ENCODE measurements at regions not wholly inside any gene's neighbourhood (a gene's known extent, or its start where the extent isn't known, plus 50 kb on each side); places are given as distances from the start of the nearest gene placed in this dataset.

GRCh38 chr5:17087035-17087434, 130.4 kb upstream of the BASP1 start:
- H4K20me1 ChIP-seq (replicated peaks in 1 of 2; ENCODE audit: control insufficient read depth in 1 of 2, insufficient read depth in 2 of 2, low read length in 2 of 2): no peaks in the 10 kb centered on the region
- WGBS, 2 experiments (ENCODE audit: extremely low coverage in 1 of 2, insufficient coverage in 1 of 2, insufficient read length in 1 of 2, insufficient replicate concordance in 2 of 2, low coverage in 1 of 2, low lambda C conversion rate in 2 of 2, missing lambda C conversion rate in 1 of 2): 91% methylated on average over 8 of the region's 8 CpGs; no CpG with 5 or more reads in 1 of the 2 experiments
- TF ChIP-seq TAF7 (optimal IDR thresholded peaks at IDR 0.05; ENCODE audit: borderline replicate concordance, low read depth, low read length): no peak
- no peak for TF ChIP-seq TEAD4 (IDR thresholded peaks at IDR 0.05; ENCODE audit: low read depth, low read length)
- TF ChIP-seq NANOG (IDR thresholded peaks at IDR 0.05; ENCODE audit: insufficient read depth, low read depth, low read length, poor library complexity, severe bottlenecking): no peak
- no peak for TF ChIP-seq ATF2 (IDR thresholded peaks at IDR 0.05; ENCODE audit: low read length)
- TF ChIP-seq TCF12 (IDR thresholded peaks at IDR 0.05; ENCODE audit: low read depth, low read length): no peak
- no peak for TF ChIP-seq SAP30 (IDR thresholded peaks at IDR 0.05; ENCODE audit: insufficient read depth, insufficient replicate concordance, low read length)
- no peak for TF ChIP-seq CHD1 (IDR thresholded peaks at IDR 0.05; ENCODE audit: low read depth, low read length)
- TF ChIP-seq RNF2 (IDR thresholded peaks at IDR 0.05; ENCODE audit: borderline replicate concordance, low read depth, low read length, missing control alignments, poor library complexity, severe bottlenecking): no peak
- TF ChIP-seq JUN (IDR thresholded peaks at IDR 0.05; ENCODE audit: low read depth, low read length): no peak
- no peak for TF ChIP-seq GTF2F1 (IDR thresholded peaks at IDR 0.05; ENCODE audit: borderline replicate concordance, low read depth, low read length)
- TF ChIP-seq CHD2 (IDR thresholded peaks at IDR 0.05; ENCODE audit: low read length): no peak
- TF ChIP-seq SIX5 (IDR thresholded peaks at IDR 0.05; ENCODE audit: low read depth, low read length): no peak
- no peak for TF ChIP-seq FOSL1 (IDR thresholded peaks at IDR 0.05; ENCODE audit: insufficient read depth, low read depth, low read length)

More at GRCh38 chr5:17087035-17087434, 130.4 kb upstream of the BASP1 start:
- Histone ChIP-seq H3K14ac (ENCODE audit: insufficient read length) (no peak overlapping the region), H2BK20ac (ENCODE audit: low read length) (no peak overlapping the region), H3K4me1 (replicated peaks in 1 of 4; ENCODE audit: control insufficient read depth in 3 of 4, insufficient read depth in 4 of 4, low read length in 3 of 4) (no peaks in the 10 kb centered on the region), H3K4me3 (ENCODE audit: extremely low read depth in 1 of 4, insufficient read depth in 2 of 4, low read depth in 3 of 4, low read length in 4 of 4) (no peak overlapping the region), H2BK5ac (ENCODE audit: low read depth, low read length) (no peak overlapping the region), H3K9me3 (ENCODE audit: insufficient read depth in 2 of 2, low read depth in 1 of 2, low read length in 1 of 2) (no peaks in the 10 kb centered on the region), H4K91ac (replicated peaks; ENCODE audit: insufficient read length, low read length) (no peak overlapping the region), H2BK120ac (replicated peaks; ENCODE audit: low read depth, low read length) (no peak overlapping the region), H3K27me3 (replicated peaks in 1 of 4; ENCODE audit: control insufficient read depth in 3 of 4, extremely low read depth in 1 of 4, insufficient read depth in 3 of 4, low read length in 3 of 4) (no peaks in the 10 kb centered on the region), H3K56ac (replicated peaks; ENCODE audit: insufficient read length, low read depth, low read length) (no peak overlapping the region), H3K36me3 (ENCODE audit: control insufficient read depth in 2 of 4, insufficient read depth in 4 of 4, low read length in 3 of 4) (no peaks in the 10 kb centered on the region), H2BK12ac (ENCODE audit: low read depth, low read length) (no peak overlapping the region), H3K9ac (replicated peaks in 1 of 4; ENCODE audit: extremely low read depth in 1 of 4, low read depth in 3 of 4, low read length in 3 of 4) (no peak overlapping the region), H3K4ac (replicated peaks; ENCODE audit: insufficient read length, low read depth, low read length) (no peak overlapping the region), H3K79me1 (ENCODE audit: low read depth, low read length) (no peaks in the 10 kb centered on the region), H3K27ac (ENCODE audit: low read depth, low read length) (no peak overlapping the region), H2BK15ac (ENCODE audit: low read length) (no peak overlapping the region), H3K79me2 (ENCODE audit: control insufficient read depth in 1 of 2, insufficient read depth in 2 of 2, low read length in 2 of 2) (no peaks in the 10 kb centered on the region), H4K8ac (ENCODE audit: extremely low read depth, insufficient read depth, low read length) (no peak overlapping the region), H2AK5ac (ENCODE audit: low read depth, low read length) (no peak overlapping the region), H4K5ac (ENCODE audit: insufficient read length, low read depth, low read length) (no peak overlapping the region), H3K4me2 (ENCODE audit: insufficient read depth in 1 of 2, low read depth in 2 of 2, low read length in 2 of 2) (no peak overlapping the region), H3K23ac (ENCODE audit: insufficient read length) (no peak overlapping the region), H3K23me2 (ENCODE audit: low read depth, low read length) (no peaks in the 10 kb centered on the region), H2AFZ (ENCODE audit: low read length) (no peak overlapping the region), H3K18ac (ENCODE audit: extremely low read depth, low read length) (no peak overlapping the region)
- ChIA-PET POLR2A (ENCODE audit: partially characterized antibody) (no interaction called here), CTCF (ENCODE audit: partially characterized antibody) (interaction anchor here (0.8 to 1.4 kb wide), 2 partner anchors 16 to 115 kb away, joined by 3 read pairs; no protein-coding TSS in a partner anchor)
- DNase-seq (ENCODE audit: low read depth in 1 of 2, low spot score in 2 of 2) (no peak), FAIRE-seq (no peak)

Measured in H1 (cell line).